SH-SY5Y (cell line): ENCODE measurements at regions not wholly inside any gene's neighbourhood (a gene's known extent, or its start where the extent isn't known, plus 50 kb on each side); places are given as distances from the start of the nearest gene placed in this dataset.

ENCODE experiments used
- GATA2 ChIP-seq: IDR thresholded peaks from 2 replicates; pipeline ENCODE4 v1.6.1; 2011; ENCODE audit warnings: mild to moderate bottlenecking, low read depth, low read length
- GATA3 ChIP-seq: IDR thresholded peaks from 2 replicates; pipeline ENCODE4 v1.6.1; 2011; ENCODE audit warnings: low read depth, mild to moderate bottlenecking, low read length, moderate library complexity

DNA sequence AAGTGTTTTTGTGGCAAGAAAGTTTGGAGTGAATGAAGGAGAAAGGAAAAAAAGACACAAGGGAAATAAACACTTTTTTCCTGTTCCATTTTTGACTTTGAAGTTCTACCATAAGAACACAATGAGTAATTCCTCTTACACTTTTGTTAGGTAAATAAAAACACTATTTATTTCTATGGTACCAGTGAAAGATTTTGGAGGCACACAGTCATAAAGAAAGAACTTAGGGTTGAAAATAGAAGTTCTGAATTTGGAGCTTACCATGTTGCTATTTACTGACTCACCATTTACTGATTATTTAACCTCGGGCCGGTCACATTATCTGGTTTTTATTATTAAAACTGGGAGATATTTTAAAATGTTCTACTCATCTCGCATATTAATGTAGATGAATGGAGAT, 367.8 kb downstream of the TLE1 start:
- no peak for TF ChIP-seq GATA2

DNA sequence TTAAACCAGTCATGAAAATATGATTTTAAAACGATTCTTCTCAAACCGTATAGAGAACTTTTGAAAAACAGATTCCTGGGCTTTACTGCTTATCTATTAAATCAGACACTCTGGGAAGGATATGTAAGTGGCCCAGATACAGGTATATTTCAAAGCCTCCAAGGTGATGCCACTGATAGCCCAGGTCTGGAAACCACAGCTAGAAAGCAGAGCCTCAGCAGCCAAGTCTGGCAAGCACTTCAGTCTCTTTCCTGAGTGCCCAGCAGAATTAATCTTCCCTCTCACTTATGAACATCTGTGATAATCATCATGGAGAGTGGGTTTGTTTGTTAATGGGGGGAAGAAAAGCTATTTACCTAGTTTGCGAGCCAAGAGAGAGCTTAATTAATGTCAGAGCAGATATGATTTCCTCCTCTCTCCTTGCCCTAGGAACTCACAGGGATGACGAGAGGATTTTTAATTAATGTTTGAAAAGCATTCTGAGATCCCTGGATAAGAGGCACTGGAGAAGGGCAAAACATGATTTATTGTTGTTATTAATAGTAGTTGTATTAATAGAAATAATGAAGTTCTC, 368.4 kb downstream of the TLE1 start:
- peak; percentile 79 for TF ChIP-seq GATA2
- TF ChIP-seq GATA3: peak; percentile 41; the same call in 1 of the 2 replicates

DNA sequence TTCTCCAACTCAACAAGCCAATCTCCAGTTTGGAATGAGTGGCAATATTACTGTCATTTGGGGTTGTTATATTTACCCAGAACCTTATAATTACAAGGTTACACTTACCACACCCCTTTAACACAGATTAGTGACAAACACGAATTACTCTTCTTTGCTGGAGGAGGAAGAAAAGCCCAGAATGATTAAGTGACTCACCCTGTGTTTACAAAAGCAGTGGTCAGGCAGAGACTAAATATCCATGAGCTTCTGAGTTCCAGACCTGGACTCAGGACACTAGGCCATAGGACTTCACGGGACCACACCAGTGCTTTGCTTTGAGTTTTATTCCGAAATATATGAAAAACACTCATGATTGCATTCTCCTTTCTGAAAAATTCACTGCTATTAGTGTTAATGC, 370.8 kb downstream of the TLE1 start:
- TF ChIP-seq GATA3: no peak
- no peak for TF ChIP-seq GATA2

DNA sequence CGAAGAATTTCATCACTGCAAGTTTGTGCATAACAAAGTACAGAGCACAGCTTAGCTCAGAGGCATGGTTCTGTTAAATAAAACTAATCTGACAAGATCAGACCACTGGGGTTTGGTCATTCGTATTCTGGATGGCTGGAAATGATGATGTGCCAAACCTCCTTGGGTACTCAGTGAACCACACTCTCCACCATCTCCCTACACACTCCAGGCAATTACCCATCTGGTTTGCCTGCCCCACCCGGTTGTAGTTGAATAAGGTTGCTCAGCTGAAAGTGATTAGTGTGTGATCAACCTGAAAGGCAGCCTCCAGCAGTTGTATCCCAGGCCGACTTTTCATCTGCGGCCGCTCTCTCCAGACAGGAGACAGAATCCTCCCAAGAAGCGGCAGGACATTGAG, 371.4 kb downstream of the TLE1 start:
- TF ChIP-seq GATA2: no peak
- no peak for TF ChIP-seq GATA3

DNA sequence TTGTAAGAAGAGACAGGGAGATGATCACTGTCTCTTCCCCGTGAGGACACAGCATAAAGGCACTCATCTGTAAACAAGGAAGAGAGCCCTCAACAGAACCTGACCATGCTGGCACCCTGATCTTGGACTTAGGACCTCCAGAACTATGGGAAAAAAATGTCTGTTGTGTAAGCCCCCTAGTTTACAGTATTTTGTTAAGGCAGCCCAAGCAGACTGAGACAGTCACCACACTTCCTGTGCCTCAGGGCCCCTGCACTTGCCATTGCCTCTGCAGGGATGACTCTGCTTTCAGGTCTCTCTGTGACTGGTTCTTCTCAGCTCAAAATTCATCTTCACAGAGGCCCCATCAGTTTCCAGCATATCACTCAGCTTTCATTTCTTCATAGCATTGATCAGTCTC, 372.1 kb downstream of the TLE1 start:
- no peak for TF ChIP-seq GATA3

DNA sequence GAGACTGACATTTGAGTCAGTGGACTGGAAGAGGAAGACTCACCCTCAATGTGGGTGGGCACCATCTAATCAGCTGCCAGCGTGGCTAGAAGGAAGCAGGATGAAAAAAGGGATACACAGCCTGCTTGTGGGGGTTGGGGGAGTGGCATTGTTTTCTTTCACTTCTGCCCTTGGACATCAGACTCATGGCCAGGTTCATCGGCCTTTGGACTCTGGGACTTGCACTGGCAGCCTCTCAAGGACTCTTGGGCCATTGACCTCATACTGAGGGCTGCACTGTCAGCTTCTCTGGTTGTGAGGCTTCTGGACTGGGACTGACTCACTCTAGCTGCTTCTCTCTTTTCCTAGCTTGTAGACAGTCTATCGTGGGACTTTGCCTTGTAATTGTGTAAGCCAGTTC, 374.9 kb downstream of the TLE1 start:
- TF ChIP-seq GATA2 (no peak), GATA3 (no peak)

DNA sequence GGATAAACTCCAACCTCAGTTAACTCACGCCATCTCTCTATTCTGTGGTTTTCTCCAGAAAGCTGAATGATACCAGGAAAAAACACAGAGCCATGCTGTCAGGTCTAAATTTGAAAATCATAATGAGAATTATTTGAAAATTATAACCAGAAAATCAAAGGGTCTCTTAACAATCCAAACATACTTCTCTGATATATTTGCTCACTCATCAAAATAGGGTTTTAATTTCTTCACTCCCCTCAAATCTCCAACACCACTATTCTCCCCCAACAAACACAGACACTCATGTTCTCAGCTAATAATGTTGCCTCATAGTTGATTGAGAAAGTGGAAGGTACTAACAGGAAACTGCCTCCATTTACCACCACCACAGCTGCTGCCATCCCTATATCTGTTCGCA, 375.5 kb downstream of the TLE1 start:
- TF ChIP-seq GATA3 (no peak), GATA2 (no peak)

DNA sequence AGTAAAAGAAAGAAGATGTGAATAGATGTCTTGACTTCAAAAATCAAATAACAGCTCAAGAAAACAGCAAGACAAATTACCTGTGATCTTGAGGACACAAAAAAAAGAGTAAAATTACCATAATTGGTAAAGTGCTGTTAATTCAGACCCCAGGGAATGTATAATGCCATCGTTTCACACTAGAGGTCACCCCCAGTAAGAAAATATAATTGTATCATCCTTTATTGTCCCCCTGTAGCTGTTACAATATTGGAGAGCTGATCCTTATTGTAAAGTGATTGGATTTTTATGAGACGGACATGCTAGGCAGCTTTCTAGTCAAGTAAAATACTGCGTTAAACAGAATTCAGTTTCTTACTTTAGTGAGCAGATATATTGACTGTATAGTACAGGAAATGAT, 377.0 kb downstream of the TLE1 start:
- TF ChIP-seq GATA2 (no peak), GATA3 (no peak)

DNA sequence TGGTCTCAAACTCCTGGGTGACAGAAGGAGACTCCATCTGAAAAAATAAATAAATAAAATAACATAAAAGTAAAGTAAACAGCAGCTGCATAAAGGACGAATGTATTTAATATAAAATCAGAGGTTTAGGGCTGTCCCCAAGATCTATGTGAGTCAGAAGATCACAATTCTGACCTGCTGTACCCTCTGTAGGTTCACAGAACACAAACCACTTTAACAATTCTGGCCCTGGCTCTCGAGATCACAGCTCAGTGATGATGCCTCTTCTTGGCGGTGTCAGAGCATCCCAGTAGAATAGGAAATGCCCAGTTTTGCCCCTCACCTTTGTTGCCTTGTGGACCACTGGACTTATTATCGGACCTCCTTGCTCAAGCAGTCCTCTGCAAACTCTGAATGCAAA, 380.9 kb downstream of the TLE1 start:
- no peak for TF ChIP-seq GATA2
- TF ChIP-seq GATA3: no peak

DNA sequence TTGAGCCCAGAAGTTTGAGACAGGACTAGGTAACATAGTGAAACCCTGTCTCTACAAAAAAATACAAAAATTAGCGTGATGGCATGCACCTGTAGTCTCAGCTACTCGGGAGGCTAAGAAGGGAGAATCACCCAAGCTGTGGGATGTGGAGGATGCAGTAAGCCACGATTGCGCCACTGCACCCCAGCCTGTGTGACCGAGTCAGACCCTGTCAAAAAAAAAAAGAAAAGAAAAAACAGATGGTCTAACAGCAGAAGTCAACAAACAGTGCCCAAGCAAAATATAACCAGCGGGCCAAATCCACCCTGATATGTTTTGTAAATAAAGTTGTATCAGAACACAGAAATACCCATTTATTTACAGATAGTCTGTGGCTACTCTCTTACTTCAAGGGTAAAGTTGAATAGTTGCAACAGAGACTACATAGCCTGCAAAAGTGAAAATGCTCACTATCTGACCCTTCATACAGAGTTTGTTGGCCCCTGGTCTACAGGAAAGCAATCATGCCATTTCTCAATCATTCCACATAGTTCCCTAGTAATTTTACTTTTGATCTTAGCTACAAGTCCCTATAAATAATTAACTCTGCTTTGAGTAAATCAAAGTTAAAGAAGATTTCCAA, 383.7 kb downstream of the TLE1 start:
- TF ChIP-seq GATA3 (no peak), GATA2 (no peak)

DNA sequence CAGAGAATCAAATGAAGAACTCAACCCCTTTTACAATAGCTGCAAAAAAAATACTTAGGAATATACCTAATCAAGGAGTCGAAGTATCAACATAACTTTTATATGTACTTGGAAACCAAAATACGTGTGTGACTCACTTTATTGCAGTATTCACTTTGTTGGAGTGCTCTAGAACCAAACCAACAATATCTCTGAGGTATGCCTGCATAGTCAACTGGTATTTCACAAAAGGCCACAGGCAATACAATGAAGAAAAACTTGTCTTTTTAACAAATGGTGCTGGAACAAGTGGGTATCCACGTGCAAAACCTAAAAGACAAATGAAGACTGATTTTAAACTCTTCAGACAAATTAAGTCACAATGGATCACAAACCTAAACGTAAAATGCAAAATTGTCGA, 385.7 kb downstream of the TLE1 start:
- TF ChIP-seq GATA2: no peak
- TF ChIP-seq GATA3: no peak

DNA sequence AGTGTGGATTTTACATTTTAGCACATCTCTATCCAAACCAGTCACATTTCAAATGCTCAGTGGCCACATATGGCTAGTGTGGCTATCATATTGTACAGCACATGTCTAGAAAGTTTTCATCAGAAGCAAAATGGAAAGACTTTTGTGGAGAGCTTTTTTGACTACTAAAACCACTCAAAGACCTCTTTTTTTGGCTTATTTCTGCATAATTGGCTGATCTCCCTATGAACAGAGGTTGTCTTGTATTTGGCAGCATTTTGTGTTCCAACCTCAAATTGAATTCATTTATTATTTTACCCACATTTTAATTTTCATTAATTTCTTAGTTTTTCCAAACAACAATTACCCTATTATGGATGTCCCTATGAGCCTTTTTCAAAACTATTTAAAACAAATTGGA, 395.7 kb downstream of the TLE1 start:
- TF ChIP-seq GATA3: no peak
- TF ChIP-seq GATA2: no peak

DNA sequence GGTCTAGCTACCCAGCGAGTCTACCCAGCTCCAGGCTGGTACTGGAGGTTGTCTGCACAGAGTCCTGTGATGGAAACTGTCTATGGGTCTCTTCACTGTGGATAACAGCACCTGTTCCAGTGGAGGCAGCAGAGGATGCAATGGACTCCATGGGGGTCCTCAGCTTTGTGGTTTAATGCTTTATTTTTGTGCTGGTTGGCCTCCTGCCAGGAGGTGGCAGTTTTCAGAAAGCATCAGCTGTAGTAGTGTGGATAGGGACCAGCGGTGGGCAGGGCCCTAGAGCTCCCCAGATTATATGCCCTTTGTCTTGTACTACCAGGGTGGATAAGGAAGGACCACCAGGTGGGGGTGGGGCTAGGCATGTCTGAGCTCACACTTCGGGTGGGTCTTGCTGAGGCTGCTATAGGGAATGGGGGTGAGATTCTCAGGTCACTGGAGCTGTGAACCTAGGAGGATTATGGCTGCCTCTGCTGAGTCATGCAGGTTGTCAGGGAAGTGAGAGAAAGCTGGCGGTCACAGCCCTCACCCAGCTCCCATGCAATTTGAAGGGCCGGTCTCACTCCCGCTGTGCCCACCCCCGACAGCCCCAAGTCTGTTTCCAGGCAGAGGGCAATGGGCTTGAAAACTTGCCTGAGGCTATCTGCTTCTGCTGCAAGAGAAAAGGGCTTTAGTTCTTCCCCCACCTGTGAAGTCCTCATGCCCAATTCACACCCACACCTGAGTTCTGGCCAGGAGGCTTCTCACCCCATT, 397.1 kb downstream of the TLE1 start:
- no peak for TF ChIP-seq GATA2
- TF ChIP-seq GATA3: no peak

DNA sequence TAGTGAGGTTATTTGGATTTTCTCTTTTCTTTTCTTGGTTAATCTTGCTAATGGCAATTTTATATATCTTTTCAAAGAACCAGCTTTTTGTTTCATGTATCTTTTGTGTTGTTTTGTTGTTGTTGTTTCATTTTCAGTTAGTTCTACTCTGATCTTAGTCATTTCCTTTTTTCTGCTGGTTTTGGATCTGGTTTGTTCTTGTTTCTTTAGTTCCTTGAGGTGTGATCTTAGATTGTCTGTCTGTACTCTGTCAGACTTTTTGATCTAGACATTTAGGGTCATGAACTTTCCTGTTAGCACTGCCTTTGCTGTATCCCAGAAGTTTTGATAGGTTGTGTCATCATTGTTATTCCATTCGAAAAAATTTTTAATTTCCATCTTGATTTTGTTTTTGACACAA, 399.7 kb downstream of the TLE1 start:
- no peak for TF ChIP-seq GATA3
- no peak for TF ChIP-seq GATA2

DNA sequence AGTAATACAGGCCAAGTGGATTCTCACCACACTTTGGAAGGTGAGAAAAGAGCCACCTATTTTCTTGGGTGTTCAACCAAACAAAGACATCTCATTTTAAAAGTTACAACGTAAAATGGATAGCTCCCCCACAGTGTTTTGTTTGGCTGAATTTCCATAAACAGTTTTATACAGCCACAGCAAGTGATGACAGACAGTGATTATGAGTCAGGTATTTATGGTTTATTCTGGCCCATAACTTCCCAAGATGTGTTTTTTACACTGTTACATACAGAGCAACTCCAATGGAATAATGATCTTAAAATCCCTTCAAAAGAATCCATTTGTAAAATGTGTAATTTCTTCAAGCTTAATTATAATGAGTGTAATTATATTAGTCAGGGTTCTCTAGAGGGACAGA, 421.3 kb downstream of the TLE1 start:
- TF ChIP-seq GATA2 (no peak), GATA3 (no peak)

DNA sequence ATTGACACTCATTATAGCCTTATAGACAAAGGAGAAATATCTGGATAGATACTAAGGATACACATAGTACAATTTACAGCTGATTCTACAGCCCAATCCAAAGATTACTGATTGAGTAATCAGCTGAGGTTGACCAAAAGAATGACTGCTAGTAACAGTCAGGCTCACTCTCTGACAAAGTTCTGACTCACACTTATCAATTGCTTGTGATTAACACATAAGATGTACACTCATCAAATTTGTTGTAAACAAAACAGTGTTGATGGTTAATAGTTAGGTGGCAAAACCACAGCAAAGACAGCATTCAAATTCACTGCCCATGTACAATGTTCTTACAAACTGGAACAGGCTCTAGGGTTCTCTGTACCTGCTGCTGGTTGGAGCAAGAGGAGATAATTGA, 422.7 kb downstream of the TLE1 start:
- TF ChIP-seq GATA3 (no peak), GATA2 (no peak)
